Astrocyte of the hippocampus (primary cell): ENCODE measurements at regions not wholly inside any gene's neighbourhood (a gene's known extent, or its start where the extent isn't known, plus 50 kb on each side); places are given as distances from the start of the nearest gene placed in this dataset.
"Not testable (repeated sequence)": the region's sequence is repeated elsewhere in the genome, so short reads cannot be mapped to it uniquely, and the experiment has no call there.

Experiments used
- DNase-seq: peaks from one replicate; pipeline ENCODE4 v3.0.0; 2011; ENCODE audit warnings: low read depth, low spot score

- no peak for DNase-seq
Measured at GRCh38 chr1:94362466-94363058, 55.6 kb upstream of the ABCD3 start.

- no peak for DNase-seq
Measured at GRCh38 chr1:94358630-94359599, 59.3 kb upstream of the ABCD3 start.

- no peak for DNase-seq
Measured at GRCh38 chr1:94357661-94358060, 60.5 kb upstream of the ABCD3 start.

- DNase-seq: no peak
Measured at GRCh38 chr1:94355485-94355980, 62.7 kb upstream of the ABCD3 start.

GRCh38 chr1:94351481-94351880 is 66.7 kb upstream of the ABCD3 start:
- DNase-seq: no peak

- no peak for DNase-seq
Measured at GRCh38 chr1:94350350-94350924, 67.8 kb upstream of the ABCD3 start.

- DNase-seq: no peak
Measured at GRCh38 chr1:94349853-94350252, 68.3 kb upstream of the ABCD3 start.

- DNase-seq: not testable (repeated sequence)
Measured at GRCh38 chr1:94348386-94348785, 69.8 kb upstream of the ABCD3 start.

GRCh38 chr1:94345148-94345721 is 73.0 kb upstream of the ABCD3 start:
- no peak for DNase-seq

GRCh38 chr1:94342416-94342815 is 75.8 kb upstream of the ABCD3 start:
- DNase-seq: no peak

- no peak for DNase-seq
Measured at GRCh38 chr1:94339206-94339927, 78.8 kb upstream of the ABCD3 start.

- no peak for DNase-seq
Measured at GRCh38 chr1:94336991-94337390, 81.2 kb upstream of the ABCD3 start.

- DNase-seq: peak; percentile 93
Measured at GRCh38 chr1:94335950-94336349, 82.2 kb upstream of the ABCD3 start.

- no peak for DNase-seq
Measured at GRCh38 chr1:94335447-94335846, 82.7 kb upstream of the ABCD3 start.

- DNase-seq: no peak
Measured at GRCh38 chr1:94334764-94335163, 83.4 kb upstream of the ABCD3 start.

- peak; percentile 57 for DNase-seq
Measured at GRCh38 chr1:94332952-94333351, 85.2 kb upstream of the ABCD3 start.

GRCh38 chr1:94332516-94332915 is 85.7 kb upstream of the ABCD3 start:
- DNase-seq: no peak

- peak; percentile 64 for DNase-seq
Measured at GRCh38 chr1:94329986-94330385, 88.2 kb upstream of the ABCD3 start.

- DNase-seq: no peak
Measured at GRCh38 chr1:94329276-94329675, 88.9 kb upstream of the ABCD3 start.

- peak; percentile 57 for DNase-seq
Measured at GRCh38 chr1:94327001-94327690, 89.8 kb upstream of the ARHGAP29 start.

- DNase-seq: peak; percentile 40
Measured at GRCh38 chr1:94326329-94326728, 88.9 kb upstream of the ARHGAP29 start.
